ENCODE measurements at regions not wholly inside any gene's neighbourhood (a gene's known extent, or its start where the extent isn't known, plus 50 kb on each side); places are given as distances from the start of the nearest gene placed in this dataset.

DNA sequence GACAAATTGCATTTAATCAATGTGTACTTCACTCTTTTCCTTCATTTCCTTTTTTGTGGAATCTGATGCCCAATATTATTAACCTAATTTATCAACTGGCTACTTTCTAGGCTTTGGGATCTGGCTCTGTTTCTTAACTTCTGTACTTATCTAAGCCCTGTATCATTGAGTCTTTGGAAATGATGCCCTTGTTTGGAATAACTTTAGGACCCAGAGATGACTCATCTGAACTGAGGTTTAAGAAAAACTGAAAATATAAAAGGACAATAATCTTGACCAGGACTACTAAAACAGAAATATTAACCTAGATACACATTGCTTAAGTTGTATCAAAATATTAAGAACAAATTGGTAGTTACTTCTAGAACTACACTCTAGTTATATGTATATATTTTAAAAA, 600.8 kb downstream of the CPS1 start:
- no peak for ATAC-seq
- intact Hi-C loops (cut with DNase I): loop anchor here in 5 of 10 donors (5.0 to 10.0 kb wide), 5 partner anchors 125 to 542 kb away; no protein-coding TSS in a partner anchor

DNA sequence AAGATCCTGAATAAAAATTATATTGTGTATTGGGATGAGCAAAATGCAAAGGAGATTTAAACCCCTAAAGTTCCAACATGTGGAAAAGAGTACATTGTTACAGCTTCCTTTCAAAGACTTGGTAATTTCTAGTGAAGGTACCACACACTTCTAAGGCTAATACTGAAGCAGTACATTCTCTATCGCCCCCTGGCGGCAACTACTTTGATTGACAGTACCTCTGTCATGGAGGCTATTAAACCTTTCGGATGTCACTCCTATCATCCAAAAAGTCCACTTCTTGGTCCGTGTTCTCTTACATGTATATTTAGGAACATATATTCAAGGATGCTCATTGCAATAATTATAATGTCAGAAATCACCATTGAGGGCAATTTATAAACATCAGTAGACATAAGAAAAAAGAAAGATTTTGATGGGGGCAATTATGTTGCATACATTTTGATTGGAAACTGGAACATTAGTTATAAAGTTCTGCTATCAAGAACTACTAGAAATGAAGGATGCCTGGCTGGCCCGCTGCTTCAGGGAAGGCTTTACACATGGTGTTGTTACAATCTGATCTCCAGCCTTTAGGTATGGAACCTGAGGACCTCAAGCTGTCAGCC, 601.6 kb downstream of the CPS1 start:
- ATAC-seq (peak in 4 of 8 donors; percentile 52 to 73 (median 62)), DNase-seq (peak; percentile 52 to 64)
- TF ChIP-seq, protein P1, sequence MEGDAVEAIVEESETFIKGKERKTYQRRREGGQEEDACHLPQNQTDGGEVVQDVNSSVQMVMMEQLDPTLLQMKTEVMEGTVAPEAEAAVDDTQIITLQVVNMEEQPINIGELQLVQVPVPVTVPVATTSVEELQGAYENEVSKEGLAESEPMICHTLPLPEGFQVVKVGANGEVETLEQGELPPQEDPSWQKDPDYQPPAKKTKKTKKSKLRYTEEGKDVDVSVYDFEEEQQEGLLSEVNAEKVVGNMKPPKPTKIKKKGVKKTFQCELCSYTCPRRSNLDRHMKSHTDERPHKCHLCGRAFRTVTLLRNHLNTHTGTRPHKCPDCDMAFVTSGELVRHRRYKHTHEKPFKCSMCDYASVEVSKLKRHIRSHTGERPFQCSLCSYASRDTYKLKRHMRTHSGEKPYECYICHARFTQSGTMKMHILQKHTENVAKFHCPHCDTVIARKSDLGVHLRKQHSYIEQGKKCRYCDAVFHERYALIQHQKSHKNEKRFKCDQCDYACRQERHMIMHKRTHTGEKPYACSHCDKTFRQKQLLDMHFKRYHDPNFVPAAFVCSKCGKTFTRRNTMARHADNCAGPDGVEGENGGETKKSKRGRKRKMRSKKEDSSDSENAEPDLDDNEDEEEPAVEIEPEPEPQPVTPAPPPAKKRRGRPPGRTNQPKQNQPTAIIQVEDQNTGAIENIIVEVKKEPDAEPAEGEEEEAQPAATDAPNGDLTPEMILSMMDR (IDR thresholded peaks at IDR 0.05): peak; percentile 50 to 89 (median 81)
- Histone ChIP-seq H3K36me3 (no peaks in the 10 kb centered on the region), H3K4me3 (no peak overlapping the region), H3K27me3 (peaks cover 0 to 3% (median 0%) of the 10 kb centered on the region in 7 donors), H3K27ac (no peak overlapping the region), H3K4me1 (no peaks in the 10 kb centered on the region), H3K9me3 (no peaks in the 10 kb centered on the region)
- 12 to 15% methylated on average over 5 of the region's 5 CpGs for WGBS, 2 donors
- intact Hi-C loops (cut with DNase I): loop anchor here in 5 of 10 donors (5.0 to 10.0 kb wide), 5 partner anchors 126 to 543 kb away; no protein-coding TSS in a partner anchor

More for the DNA sequence above, 600.8 kb downstream of the CPS1 start:
- H3K9me3 ChIP-seq: no peaks in the 10 kb centered on the region
- H3K27ac ChIP-seq: no peak overlapping the region
- H3K4me1 ChIP-seq: no peaks in the 10 kb centered on the region
- TF ChIP-seq, protein P1 (IDR thresholded peaks at IDR 0.05): no peak
- no peak overlapping the region for H3K4me3 ChIP-seq
- no peak for DNase-seq
- no peaks in the 10 kb centered on the region for H3K36me3 ChIP-seq
- H3K27me3 ChIP-seq: no peaks in the 10 kb centered on the region

DNA sequence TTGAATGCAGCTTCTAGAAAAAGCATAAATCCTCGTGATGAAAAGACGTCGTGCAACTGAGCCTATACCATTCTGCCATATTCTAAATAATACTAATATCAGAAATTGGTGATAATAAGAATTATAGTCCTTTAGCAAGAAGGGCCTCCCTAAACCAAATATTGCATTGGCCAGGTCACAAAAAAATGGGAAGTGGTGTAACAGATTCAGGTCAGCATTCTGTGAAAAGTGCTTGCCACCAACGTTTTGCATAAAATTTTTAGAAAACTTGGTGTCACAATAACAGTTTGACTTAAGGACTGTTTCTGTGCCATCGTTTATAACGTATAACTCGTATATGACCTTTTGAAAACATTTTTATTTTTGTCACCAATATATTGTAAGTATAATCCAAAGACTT, 603.6 kb downstream of the CPS1 start:
- Histone ChIP-seq H3K4me1 (no peaks in the 10 kb centered on the region), H3K27me3 (peaks cover 0 to 4% (median 0%) of the 10 kb centered on the region in 7 donors), H3K9me3 (no peaks in the 10 kb centered on the region), H3K4me3 (no peak overlapping the region), H3K27ac (no peak overlapping the region), H3K36me3 (no peaks in the 10 kb centered on the region)
- no peak for ATAC-seq
- 67 to 82% methylated on average over 7 of the region's 7 CpGs for WGBS, 2 donors
- DNase-seq: no peak
- TF ChIP-seq, protein P1 (IDR thresholded peaks at IDR 0.05): no peak
- intact Hi-C loops (cut with DNase I): loop anchor here in 5 of 10 donors (5.0 to 10.0 kb wide), 5 partner anchors 128 to 545 kb away; no protein-coding TSS in a partner anchor

DNA sequence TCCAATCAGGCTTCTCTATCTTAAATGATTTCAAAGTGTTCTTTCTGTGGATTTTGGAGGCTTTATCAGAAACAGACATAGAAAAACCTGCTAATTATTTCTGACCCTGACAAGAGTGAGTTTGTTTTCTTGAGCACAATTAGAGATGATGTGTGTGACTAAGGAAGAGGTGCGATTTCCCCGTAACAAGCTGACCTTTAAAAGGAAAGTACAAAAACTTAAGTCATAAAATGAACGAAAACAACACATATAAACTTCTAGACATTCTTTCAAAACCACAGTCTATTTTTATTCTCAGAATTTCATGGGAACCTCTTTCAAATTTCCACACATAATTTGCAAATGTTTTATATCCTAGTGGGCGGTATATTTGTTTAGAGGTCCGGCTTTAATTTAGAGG, 604.8 kb downstream of the CPS1 start:
- H3K27ac ChIP-seq: no peak overlapping the region

More for the DNA sequence above, 604.8 kb downstream of the CPS1 start:
- Histone ChIP-seq H3K4me3 (no peak overlapping the region), H3K9me3 (no peaks in the 10 kb centered on the region), H3K27me3 (peaks cover 0 to 4% (median 0%) of the 10 kb centered on the region in 7 donors), H3K36me3 (no peaks in the 10 kb centered on the region), H3K4me1 (no peaks in the 10 kb centered on the region)
- no peak for ATAC-seq
- intact Hi-C loops (cut with DNase I): no loop called here
- 76 to 82% methylated on average over 5 of the region's 5 CpGs for WGBS, 2 donors
- TF ChIP-seq, protein P1 (IDR thresholded peaks at IDR 0.05): no peak
- no peak for DNase-seq
